ENCODE measurements at regions not wholly inside any gene's neighbourhood (a gene's known extent, or its start where the extent isn't known, plus 50 kb on each side); places are given as distances from the start of the nearest gene placed in this dataset.
"Not testable (repeated sequence)": the region's sequence is repeated elsewhere in the genome, so short reads cannot be mapped to it uniquely, and the experiment has no call there.

DNA sequence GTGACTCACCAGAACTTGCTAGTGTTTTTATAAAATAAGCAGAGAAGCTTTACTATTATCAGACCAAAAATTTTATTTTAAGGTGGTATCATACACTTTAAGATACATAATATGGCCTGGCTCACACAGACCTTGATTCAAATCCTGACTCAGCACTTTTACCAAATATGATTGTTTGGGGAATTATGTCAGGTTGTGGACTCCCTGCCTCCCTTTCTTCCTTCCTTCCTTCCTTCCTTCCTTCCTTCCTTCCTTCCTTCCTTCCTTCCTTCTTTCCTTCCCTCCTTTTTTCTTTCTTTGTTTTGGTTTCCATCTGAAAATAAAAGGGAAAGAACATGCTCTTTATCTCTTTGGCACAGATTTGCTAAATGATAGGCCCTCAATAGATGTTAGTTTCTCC is 186.0 kb upstream of the MMS22L start:
- Histone ChIP-seq H3K36me3 (ENCODE audit: control insufficient read depth, insufficient read depth, low read length) (no peaks in the 10 kb centered on the region), H3K27ac (ENCODE audit: insufficient read depth, low read depth, low read length, poor library complexity, severe bottlenecking) (no peak overlapping the region), H3K9me3 (ENCODE audit: control insufficient read depth, low read length) (no peaks in the 10 kb centered on the region), H3K27me3 (ENCODE audit: control insufficient read depth, insufficient read depth, low read length, poor library complexity, severe bottlenecking) (no peaks in the 10 kb centered on the region), H3K4me3 (ENCODE audit: insufficient read depth, low read depth, low read length) (no peak overlapping the region), H3K4me1 (ENCODE audit: control insufficient read depth, insufficient read depth, low read length) (peaks cover 5% of the 10 kb centered on the region)

DNA sequence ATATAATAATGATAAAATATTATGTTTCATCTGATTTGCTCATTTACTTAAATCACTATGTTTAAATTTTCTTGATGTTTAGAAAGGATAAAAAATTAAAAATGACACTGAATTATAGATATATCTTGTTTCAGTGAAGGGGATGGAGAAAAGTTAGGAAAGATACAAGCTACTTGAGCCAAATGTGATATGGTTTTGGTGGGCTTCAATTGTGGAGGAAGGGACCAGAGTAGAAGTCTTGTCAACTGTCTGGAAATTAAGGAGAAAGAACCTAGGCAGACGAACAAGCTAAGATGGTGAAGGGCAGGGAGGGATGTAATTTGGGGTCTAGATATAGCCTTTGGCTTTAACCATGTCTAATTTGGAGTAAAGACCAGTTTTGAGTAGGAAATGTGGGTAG is 186.4 kb upstream of the MMS22L start:
- 95 to 98% methylated on average over 1 of the region's 1 CpG for WGBS, 2 experiments

DNA sequence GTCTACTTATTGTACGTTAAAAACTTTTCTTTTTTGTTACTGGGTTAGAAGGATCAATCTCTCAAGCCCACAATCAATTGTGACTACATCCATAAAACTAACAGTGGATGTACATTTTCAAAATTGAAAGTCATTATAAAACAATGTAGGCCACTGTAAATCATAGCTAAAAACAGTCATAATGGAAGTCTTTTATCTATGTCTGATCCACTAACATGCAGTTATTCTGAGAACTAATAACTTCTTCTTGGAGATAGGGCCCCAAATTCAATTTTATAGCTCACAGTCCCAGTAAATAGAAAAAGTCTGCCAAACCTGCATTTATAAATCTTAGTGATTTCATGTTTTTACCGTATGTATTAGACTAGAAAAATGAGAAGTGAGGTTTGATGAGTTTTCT is 187.3 kb upstream of the MMS22L start:
- Histone ChIP-seq H3K9me3 (ENCODE audit: control insufficient read depth, low read length) (no peaks in the 10 kb centered on the region), H3K27me3 (ENCODE audit: control insufficient read depth, insufficient read depth, low read length, poor library complexity, severe bottlenecking) (no peaks in the 10 kb centered on the region), H3K4me3 (ENCODE audit: insufficient read depth, low read depth, low read length) (no peak overlapping the region), H3K4me1 (ENCODE audit: control insufficient read depth, insufficient read depth, low read length) (peaks cover 5% of the 10 kb centered on the region), H3K27ac (ENCODE audit: insufficient read depth, low read depth, low read length, poor library complexity, severe bottlenecking) (no peak overlapping the region), H3K36me3 (ENCODE audit: control insufficient read depth, insufficient read depth, low read length) (no peaks in the 10 kb centered on the region)
- WGBS, 2 experiments, result 80 to 100% methylated on average over 1 to 2 of the region's 2 CpGs

More for the DNA sequence above, 186.4 kb upstream of the MMS22L start:
- Histone ChIP-seq H3K9me3 (ENCODE audit: control insufficient read depth, low read length) (no peaks in the 10 kb centered on the region), H3K4me1 (ENCODE audit: control insufficient read depth, insufficient read depth, low read length) (peaks cover 5% of the 10 kb centered on the region), H3K27ac (ENCODE audit: insufficient read depth, low read depth, low read length, poor library complexity, severe bottlenecking) (no peak overlapping the region), H3K36me3 (ENCODE audit: control insufficient read depth, insufficient read depth, low read length) (no peaks in the 10 kb centered on the region), H3K27me3 (ENCODE audit: control insufficient read depth, insufficient read depth, low read length, poor library complexity, severe bottlenecking) (no peaks in the 10 kb centered on the region), H3K4me3 (ENCODE audit: insufficient read depth, low read depth, low read length) (no peak overlapping the region)

DNA sequence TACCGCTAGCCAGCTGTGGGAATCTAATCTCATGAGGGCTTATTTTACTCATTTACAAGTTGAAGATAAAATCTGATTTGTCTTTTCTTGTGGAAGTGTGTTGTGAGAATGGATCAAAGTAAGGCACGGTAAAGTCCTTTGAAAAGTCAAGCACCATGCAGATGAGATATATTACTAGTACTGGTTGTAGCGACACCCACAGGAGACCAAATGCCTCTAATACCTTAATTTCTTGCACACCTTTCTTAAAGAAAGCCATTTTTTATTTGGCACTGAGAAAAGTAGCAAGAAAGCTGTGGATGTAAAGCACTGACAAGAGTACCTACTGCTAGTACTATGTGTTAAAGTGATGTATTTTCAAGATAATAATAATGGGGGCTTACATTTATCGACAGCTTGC is 191.0 kb upstream of the MMS22L start:
- no peak overlapping the region for H3K27ac ChIP-seq (ENCODE audit: insufficient read depth, low read depth, low read length, poor library complexity, severe bottlenecking)
- no peaks in the 10 kb centered on the region for H3K27me3 ChIP-seq (ENCODE audit: control insufficient read depth, insufficient read depth, low read length, poor library complexity, severe bottlenecking)
- H3K9me3 ChIP-seq (ENCODE audit: control insufficient read depth, low read length), result no peaks in the 10 kb centered on the region
- no peaks in the 10 kb centered on the region for H3K36me3 ChIP-seq (ENCODE audit: control insufficient read depth, insufficient read depth, low read length)
- H3K4me3 ChIP-seq (ENCODE audit: insufficient read depth, low read depth, low read length), result no peak overlapping the region
- no peaks in the 10 kb centered on the region for H3K4me1 ChIP-seq (ENCODE audit: control insufficient read depth, insufficient read depth, low read length)
- WGBS, 2 experiments, result 90 to 92% methylated on average over 2 to 3 of the region's 4 CpGs

DNA sequence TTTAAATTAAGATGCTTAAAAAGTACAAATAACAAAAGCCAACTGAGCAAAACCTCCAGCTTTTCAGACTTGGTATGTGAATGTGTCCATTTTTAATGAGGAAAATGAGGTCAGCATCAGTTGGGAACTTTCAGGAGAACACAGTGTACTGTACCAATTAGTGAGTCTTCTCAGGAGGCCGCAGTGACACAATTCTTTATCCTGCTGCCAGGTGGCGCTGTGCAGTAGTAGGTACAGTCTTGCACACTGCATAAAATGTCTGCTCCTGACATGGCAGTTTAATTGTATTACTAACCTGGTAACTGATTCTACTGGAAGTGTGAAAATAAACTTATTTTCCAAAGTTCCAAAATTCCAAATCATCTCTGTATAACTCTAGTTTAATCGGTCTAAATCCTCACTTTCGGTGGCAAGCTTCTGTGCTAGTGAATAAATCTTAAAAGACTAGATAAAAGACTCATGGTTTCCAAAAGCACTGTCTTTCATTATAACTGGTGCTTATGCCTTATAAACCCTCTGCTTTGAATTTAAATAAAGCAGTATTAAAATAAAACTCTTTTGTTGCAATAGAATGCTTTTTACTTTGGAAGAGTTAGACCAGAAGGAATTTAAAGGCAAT is 214.8 kb upstream of the MMS22L start:
- no peaks in the 10 kb centered on the region for H3K27me3 ChIP-seq (ENCODE audit: control insufficient read depth, insufficient read depth, low read length, poor library complexity, severe bottlenecking)
- no peaks in the 10 kb centered on the region for H3K4me1 ChIP-seq (ENCODE audit: control insufficient read depth, insufficient read depth, low read length)
- 43 to 46% methylated on average over 4 of the region's 4 CpGs for WGBS, 2 experiments
- H3K36me3 ChIP-seq (ENCODE audit: control insufficient read depth, insufficient read depth, low read length), result no peaks in the 10 kb centered on the region
- no peak overlapping the region for H3K4me3 ChIP-seq (ENCODE audit: insufficient read depth, low read depth, low read length)
- no peak overlapping the region for H3K27ac ChIP-seq (ENCODE audit: insufficient read depth, low read depth, low read length, poor library complexity, severe bottlenecking)
- H3K9me3 ChIP-seq (ENCODE audit: control insufficient read depth, low read length), result no peaks in the 10 kb centered on the region

DNA sequence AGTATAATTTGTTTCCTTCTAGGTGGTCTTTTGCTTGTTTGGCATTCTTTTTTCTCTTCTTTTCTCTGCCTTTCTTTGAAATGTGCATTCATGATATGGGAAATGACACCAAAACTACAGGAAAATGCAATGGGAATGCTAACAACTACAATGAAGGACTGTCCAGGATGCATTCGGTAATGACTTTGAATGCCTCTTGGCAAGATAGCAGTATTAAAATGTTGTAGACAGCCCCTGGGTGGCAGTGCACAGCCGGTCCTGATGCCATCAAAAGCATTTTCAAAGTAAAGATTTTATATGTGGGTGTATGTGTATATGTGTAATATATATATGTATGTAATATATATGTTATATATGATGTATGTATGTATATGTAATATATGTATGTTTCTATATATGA is 218.8 kb upstream of the MMS22L start:
- H3K27me3 ChIP-seq (ENCODE audit: control insufficient read depth, insufficient read depth, low read length, poor library complexity, severe bottlenecking), result no peaks in the 10 kb centered on the region
- WGBS, 2 experiments, result 86% methylated on average over 2 of the region's 2 CpGs
- no peaks in the 10 kb centered on the region for H3K36me3 ChIP-seq (ENCODE audit: control insufficient read depth, insufficient read depth, low read length)
- no peak overlapping the region for H3K27ac ChIP-seq (ENCODE audit: insufficient read depth, low read depth, low read length, poor library complexity, severe bottlenecking)
- H3K4me3 ChIP-seq (ENCODE audit: insufficient read depth, low read depth, low read length), result no peak overlapping the region
- H3K4me1 ChIP-seq (ENCODE audit: control insufficient read depth, insufficient read depth, low read length), result no peaks in the 10 kb centered on the region
- H3K9me3 ChIP-seq (ENCODE audit: control insufficient read depth, low read length), result no peaks in the 10 kb centered on the region

DNA sequence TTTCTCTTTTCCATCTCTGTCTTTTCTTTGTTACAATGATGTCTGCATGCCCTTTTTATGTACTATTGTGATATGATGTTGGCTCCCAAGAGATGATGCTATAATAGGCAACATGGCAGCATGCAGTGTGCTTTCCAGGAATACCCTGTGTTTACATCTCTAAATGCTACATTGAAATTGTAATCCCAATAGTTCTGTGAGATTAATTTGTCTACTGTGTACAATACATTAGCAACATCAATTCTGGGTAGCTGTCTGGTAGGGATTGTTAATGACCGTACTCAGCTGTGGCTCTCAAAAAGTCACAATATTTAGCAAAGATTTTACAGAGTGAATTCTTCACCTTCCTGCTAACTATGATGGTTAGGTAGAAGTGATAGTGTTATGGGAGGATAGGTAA is 225.6 kb upstream of the MMS22L start:
- WGBS, 2 experiments, result 100% methylated on average over 1 of the region's 1 CpG; no CpG with 5 or more reads in 1 of the 2 experiments

DNA sequence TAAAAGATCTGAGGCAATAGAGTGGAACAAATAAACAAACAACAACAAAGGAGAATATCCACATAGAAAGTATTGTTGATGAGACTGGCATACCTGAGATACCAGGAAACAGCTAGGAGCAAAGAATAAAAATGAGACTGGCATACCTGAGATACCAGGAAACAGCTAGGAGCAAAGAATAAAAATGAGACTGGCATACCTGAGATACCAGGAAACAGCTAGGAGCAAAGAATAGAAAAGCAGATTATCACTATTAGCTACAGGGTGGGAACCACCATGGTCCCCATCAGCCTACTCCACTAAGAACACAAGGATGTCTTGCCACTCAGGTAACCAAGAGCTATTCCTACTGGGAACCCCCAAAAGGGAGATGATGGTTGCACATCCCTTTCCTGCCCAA is 230.2 kb upstream of the MMS22L start:
- not testable (repeated sequence) for H3K27me3 ChIP-seq (ENCODE audit: control insufficient read depth, insufficient read depth, low read length, poor library complexity, severe bottlenecking); H3K4me3 ChIP-seq (ENCODE audit: insufficient read depth, low read depth, low read length); H3K36me3 ChIP-seq (ENCODE audit: control insufficient read depth, insufficient read depth, low read length); H3K4me1 ChIP-seq (ENCODE audit: control insufficient read depth, insufficient read depth, low read length); H3K9me3 ChIP-seq (ENCODE audit: control insufficient read depth, low read length); H3K27ac ChIP-seq (ENCODE audit: insufficient read depth, low read depth, low read length, poor library complexity, severe bottlenecking)

More for the DNA sequence above, 225.6 kb upstream of the MMS22L start:
- Histone ChIP-seq H3K4me3 (ENCODE audit: insufficient read depth, low read depth, low read length) (no peak overlapping the region), H3K27ac (ENCODE audit: insufficient read depth, low read depth, low read length, poor library complexity, severe bottlenecking) (no peak overlapping the region), H3K4me1 (ENCODE audit: control insufficient read depth, insufficient read depth, low read length) (no peaks in the 10 kb centered on the region), H3K9me3 (ENCODE audit: control insufficient read depth, low read length) (no peaks in the 10 kb centered on the region), H3K36me3 (ENCODE audit: control insufficient read depth, insufficient read depth, low read length) (no peaks in the 10 kb centered on the region), H3K27me3 (ENCODE audit: control insufficient read depth, insufficient read depth, low read length, poor library complexity, severe bottlenecking) (no peaks in the 10 kb centered on the region)

DNA sequence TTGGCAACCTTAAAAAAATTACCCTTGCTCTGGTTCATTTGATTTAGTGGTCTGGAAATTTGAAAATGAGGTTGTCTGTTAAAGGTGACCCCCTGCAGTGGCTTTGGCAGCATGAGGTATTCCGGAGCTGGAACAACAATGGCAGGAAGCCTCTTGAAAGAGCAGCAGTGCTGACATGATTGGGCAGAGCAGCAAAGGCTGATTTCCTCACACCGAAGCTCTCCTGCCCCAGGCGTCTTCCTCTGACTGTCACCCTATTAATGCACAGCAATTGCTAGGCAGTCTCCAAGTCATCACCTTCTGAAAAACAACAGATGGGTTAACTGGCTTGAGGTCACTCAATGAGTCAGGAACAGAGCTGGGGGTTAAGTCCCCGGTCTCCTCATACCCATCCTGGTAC is 241.8 kb upstream of the MMS22L start:
- H3K27me3 ChIP-seq (ENCODE audit: control insufficient read depth, insufficient read depth, low read length, poor library complexity, severe bottlenecking), result no peaks in the 10 kb centered on the region
- H3K36me3 ChIP-seq (ENCODE audit: control insufficient read depth, insufficient read depth, low read length), result no peaks in the 10 kb centered on the region
- 14% methylated on average over 4 of the region's 4 CpGs for WGBS, 2 experiments
- H3K4me3 ChIP-seq (ENCODE audit: insufficient read depth, low read depth, low read length), result no peak overlapping the region
- H3K9me3 ChIP-seq (ENCODE audit: control insufficient read depth, low read length), result no peaks in the 10 kb centered on the region
- H3K4me1 ChIP-seq (ENCODE audit: control insufficient read depth, insufficient read depth, low read length), result peaks cover 12% of the 10 kb centered on the region
- no peak overlapping the region for H3K27ac ChIP-seq (ENCODE audit: insufficient read depth, low read depth, low read length, poor library complexity, severe bottlenecking)

DNA sequence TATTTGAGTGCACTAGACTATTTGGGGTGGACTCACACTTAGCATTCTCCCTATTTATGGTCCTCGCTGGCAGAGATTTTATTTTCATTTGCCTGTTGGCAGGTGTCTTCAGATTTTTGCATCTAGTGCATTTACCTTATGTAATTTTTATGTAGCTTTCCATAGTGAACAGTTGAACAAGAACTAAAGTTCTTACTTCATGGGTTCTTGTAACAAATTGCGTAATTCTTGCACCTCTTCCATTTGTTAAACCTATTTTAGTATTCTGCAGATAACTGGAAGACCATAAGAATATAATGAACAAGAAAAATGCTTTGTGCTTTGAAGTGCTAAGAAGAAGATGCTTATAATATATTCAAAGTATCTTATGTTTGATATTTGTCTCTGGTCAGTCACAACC is 252.8 kb upstream of the MMS22L start:
- Histone ChIP-seq H3K27ac (ENCODE audit: insufficient read depth, low read depth, low read length, poor library complexity, severe bottlenecking) (no peak overlapping the region), H3K27me3 (ENCODE audit: control insufficient read depth, insufficient read depth, low read length, poor library complexity, severe bottlenecking) (no peaks in the 10 kb centered on the region), H3K36me3 (ENCODE audit: control insufficient read depth, insufficient read depth, low read length) (no peaks in the 10 kb centered on the region), H3K9me3 (ENCODE audit: control insufficient read depth, low read length) (no peaks in the 10 kb centered on the region), H3K4me3 (ENCODE audit: insufficient read depth, low read depth, low read length) (no peak overlapping the region), H3K4me1 (ENCODE audit: control insufficient read depth, insufficient read depth, low read length) (no peaks in the 10 kb centered on the region)
- WGBS, 2 experiments, result 100% methylated on average over 2 of the region's 2 CpGs; no CpG with 5 or more reads in 1 of the 2 experiments

DNA sequence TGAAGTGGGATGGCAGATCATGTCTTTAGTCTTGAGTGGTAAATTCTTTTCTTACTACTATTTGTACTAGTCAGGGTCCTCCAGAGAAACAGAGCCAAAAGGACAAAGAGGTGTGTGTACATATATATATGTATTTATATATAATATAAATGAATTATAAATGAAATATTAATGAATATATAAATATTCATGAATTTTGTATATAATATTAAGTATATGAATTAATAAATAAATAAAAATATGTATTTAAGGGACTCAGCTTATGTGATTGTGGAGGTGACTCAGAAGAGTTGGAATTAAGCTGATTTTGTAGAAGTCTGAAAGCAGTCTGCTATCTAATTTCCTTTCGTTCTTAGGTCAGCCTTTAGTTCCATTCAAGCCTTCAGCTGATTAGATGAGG is 265.3 kb upstream of the MMS22L start:
- peaks cover 2% of the 10 kb centered on the region for H3K9me3 ChIP-seq (ENCODE audit: control insufficient read depth, low read length)
- WGBS, 2 experiments, result 96 to 100% methylated on average over 1 of the region's 1 CpG
- H3K27ac ChIP-seq (ENCODE audit: insufficient read depth, low read depth, low read length, poor library complexity, severe bottlenecking), result no peak overlapping the region
- H3K4me3 ChIP-seq (ENCODE audit: insufficient read depth, low read depth, low read length), result no peak overlapping the region
- no peaks in the 10 kb centered on the region for H3K36me3 ChIP-seq (ENCODE audit: control insufficient read depth, insufficient read depth, low read length)
- H3K27me3 ChIP-seq (ENCODE audit: control insufficient read depth, insufficient read depth, low read length, poor library complexity, severe bottlenecking), result no peaks in the 10 kb centered on the region
- H3K4me1 ChIP-seq (ENCODE audit: control insufficient read depth, insufficient read depth, low read length), result no peaks in the 10 kb centered on the region

All from ectodermal cell (in vitro differentiated cells).